ENCODE measurements at regions not wholly inside any gene's neighbourhood (a gene's known extent, or its start where the extent isn't known, plus 50 kb on each side); places are given as distances from the start of the nearest gene placed in this dataset.

DNA sequence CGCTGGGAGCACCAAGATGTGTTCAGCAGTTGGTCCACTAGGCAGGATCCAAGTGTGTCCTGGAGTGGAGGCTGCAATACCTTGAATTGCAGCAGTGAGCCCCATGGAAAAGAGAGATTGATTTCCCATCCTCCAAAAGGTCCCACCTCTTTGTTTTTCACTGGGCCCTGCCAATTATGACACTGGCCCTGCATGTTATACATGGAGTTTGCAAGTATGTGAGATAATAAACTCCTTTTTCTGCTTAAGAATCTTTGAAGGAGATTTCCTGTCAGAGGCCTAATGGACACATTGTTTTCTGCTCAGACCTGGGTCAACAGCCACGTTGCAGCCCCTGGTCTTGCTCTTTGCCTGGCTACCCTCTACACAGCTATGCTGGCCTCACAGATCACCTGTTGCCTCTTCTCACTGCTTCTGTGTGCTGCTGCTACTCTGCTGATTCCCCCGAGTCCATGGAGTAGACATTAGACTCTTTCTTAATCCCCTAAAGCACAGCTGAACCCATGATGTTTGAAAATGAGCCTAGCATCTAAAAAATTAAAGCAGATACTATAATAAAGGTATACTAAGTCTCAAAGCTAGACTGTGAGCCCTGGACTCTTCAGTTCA lies 341.9 kb upstream of the CDH11 start:
- no peak overlapping the region for H3K4me3 ChIP-seq (replicated peaks; ENCODE audit: low read depth, low read length)
- no peak for DNase-seq (ENCODE audit: low read depth)
- TF ChIP-seq, protein P1, sequence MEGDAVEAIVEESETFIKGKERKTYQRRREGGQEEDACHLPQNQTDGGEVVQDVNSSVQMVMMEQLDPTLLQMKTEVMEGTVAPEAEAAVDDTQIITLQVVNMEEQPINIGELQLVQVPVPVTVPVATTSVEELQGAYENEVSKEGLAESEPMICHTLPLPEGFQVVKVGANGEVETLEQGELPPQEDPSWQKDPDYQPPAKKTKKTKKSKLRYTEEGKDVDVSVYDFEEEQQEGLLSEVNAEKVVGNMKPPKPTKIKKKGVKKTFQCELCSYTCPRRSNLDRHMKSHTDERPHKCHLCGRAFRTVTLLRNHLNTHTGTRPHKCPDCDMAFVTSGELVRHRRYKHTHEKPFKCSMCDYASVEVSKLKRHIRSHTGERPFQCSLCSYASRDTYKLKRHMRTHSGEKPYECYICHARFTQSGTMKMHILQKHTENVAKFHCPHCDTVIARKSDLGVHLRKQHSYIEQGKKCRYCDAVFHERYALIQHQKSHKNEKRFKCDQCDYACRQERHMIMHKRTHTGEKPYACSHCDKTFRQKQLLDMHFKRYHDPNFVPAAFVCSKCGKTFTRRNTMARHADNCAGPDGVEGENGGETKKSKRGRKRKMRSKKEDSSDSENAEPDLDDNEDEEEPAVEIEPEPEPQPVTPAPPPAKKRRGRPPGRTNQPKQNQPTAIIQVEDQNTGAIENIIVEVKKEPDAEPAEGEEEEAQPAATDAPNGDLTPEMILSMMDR (IDR thresholded peaks at IDR 0.05; ENCODE audit: low read length, missing control alignments), result no peak

DNA sequence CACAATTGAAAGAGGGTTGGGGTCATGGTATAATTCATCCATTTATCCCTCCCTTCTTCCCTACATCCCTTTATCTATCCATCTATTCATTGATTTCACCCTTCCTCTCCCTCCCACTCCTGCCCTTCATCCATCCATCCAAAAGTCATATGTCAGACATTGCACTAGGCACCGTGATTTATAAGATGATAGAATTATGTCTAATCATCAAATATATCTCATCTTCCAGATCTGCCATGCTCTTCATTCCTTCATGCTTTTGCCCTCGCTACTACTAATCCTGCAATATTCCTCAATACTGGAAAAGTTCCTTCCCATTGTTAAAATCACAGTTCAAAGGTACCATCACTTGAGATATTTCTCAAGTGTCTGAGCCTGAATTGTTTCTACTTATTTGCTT lies 335.2 kb upstream of the CDH11 start:
- TF ChIP-seq, protein P1 (IDR thresholded peaks at IDR 0.05; ENCODE audit: low read length, missing control alignments), result no peak
- H3K4me3 ChIP-seq (replicated peaks; ENCODE audit: low read depth, low read length), result no peak overlapping the region
- no peak for DNase-seq (ENCODE audit: low read depth)

GRCh38 chr16:65455761-65456160 lies 333.9 kb upstream of the CDH11 start:
- DNase-seq (ENCODE audit: low read depth), result no peak
- TF ChIP-seq, protein P1 (IDR thresholded peaks at IDR 0.05; ENCODE audit: low read length, missing control alignments), result no peak
- no peak overlapping the region for H3K4me3 ChIP-seq (replicated peaks; ENCODE audit: low read depth, low read length)

- TF ChIP-seq, protein P1 (IDR thresholded peaks at IDR 0.05; ENCODE audit: low read length, missing control alignments), result no peak
- DNase-seq (ENCODE audit: low read depth), result no peak
- H3K4me3 ChIP-seq (replicated peaks; ENCODE audit: low read depth, low read length), result no peak overlapping the region
These were observed 331.8 kb upstream of the CDH11 start for GRCh38 chr16:65453646-65454045.

- DNase-seq (ENCODE audit: low read depth), result no peak
- no peak overlapping the region for H3K4me3 ChIP-seq (replicated peaks; ENCODE audit: low read depth, low read length)
- TF ChIP-seq, protein P1 (IDR thresholded peaks at IDR 0.05; ENCODE audit: low read length, missing control alignments), result no peak
These were observed 327.7 kb upstream of the CDH11 start for GRCh38 chr16:65449526-65449925.

DNA sequence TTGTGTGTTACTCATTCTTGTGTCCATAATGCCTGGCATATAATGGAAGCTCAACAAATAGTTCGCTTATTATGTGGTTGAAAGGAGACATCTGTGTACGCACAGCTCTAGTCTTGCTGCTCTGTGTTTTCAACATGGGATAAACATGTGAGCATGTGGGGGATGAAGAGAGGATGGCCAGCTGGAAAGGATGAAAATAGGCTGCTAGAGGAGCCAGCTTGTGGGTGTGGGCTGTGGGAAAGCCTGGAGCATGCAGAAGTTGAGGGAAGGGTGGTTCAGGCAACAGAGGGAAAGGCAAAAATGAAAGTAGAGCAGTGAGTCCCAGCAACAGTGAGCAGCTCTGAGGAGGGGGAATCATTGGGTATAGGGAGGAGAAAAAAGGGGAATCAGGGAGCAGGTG lies 324.6 kb upstream of the CDH11 start:
- TF ChIP-seq, protein P1 (IDR thresholded peaks at IDR 0.05; ENCODE audit: low read length, missing control alignments), result no peak
- no peak for DNase-seq (ENCODE audit: low read depth)
- no peak overlapping the region for H3K4me3 ChIP-seq (replicated peaks; ENCODE audit: low read depth, low read length)
